Islet of Langerhans (tissue), 1 donor: ENCODE measurements at regions not wholly inside any gene's neighbourhood (a gene's known extent, or its start where the extent isn't known, plus 50 kb on each side); places are given as distances from the start of the nearest gene placed in this dataset.

Source experiments
- FAIRE-seq: peaks from one replicate; lab custom pipeline; 2011; peaks lifted over from hg19 to GRCh38; lab: Jason Lieb, UNC

DNA sequence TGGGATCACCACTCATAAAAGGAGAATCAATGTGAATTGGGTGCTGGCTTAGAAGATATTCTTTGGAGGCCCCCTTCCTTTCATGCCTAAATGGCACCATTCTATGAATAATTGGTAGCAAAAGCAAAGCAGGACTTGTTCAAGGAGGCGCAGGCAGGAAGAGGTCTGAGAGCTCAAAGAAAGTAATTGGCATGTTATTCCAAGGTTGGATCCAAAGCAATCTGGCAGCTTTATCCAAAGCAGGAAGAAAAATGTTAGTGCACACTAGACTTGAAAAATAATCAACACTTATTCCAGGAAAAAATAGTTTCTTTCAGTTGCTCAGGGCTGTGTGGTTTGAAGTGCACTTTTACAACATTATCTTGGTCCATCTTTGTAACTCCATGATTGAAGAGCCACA is 326.4 kb downstream of the NUAK1 start:
- FAIRE-seq: no peak

DNA sequence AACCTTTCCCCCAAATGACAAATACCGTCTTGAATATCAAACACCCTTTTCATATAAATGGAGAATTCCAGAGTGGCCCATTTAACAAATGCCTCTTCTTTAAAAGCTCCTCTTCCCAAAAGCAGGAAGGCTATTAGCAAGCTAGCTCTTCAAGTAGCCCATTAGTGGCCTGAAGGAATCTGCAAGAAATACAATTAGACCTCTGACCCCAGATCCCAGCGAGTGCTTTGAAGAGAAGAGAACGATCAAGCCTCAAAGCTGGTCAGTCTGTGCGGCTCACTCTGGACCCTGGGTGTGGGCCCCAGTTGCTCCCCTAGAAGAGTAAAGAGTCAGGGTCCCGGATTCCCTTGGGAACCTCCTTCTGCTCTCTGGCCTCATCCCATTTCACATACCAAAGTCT is 325.6 kb downstream of the NUAK1 start:
- no peak for FAIRE-seq

DNA sequence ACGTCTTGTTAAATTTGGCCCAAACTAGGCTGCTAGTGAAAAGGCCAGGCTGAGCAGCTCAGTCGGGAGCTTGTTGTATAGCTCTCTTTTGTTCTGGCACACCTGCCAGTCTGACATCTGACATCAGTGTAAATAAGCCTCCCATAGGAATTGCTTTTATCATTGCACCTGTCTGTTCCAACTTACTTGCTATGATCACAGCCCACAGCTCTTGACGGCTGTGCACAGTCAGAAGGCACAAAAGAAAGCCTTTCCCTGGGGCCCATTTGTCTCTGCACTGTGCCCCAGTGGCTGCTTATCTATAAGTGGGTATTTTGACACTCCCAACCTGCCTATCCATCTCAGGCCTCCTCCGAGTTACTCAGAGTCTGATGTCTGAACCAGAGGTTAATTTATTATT is 324.5 kb downstream of the NUAK1 start:
- FAIRE-seq: no peak

DNA sequence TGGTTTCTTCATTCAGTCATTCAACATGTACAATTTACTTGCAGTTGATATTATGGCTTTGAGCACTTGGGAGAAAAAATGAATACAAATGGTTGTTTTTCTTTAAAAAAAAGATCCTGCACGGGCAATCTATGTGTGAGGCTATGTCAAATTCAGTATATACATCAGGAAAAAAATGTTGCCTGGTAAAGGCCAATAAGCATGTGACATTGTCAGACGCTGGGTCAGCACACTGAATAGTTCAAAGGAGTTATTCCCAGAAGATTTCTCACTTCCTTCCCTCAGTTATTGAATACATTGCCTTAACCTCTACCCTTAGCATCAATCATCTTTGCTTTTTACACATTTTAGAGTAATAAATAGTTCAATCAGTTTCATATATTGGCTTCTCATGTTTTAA is 319.2 kb downstream of the NUAK1 start:
- FAIRE-seq: no peak

DNA sequence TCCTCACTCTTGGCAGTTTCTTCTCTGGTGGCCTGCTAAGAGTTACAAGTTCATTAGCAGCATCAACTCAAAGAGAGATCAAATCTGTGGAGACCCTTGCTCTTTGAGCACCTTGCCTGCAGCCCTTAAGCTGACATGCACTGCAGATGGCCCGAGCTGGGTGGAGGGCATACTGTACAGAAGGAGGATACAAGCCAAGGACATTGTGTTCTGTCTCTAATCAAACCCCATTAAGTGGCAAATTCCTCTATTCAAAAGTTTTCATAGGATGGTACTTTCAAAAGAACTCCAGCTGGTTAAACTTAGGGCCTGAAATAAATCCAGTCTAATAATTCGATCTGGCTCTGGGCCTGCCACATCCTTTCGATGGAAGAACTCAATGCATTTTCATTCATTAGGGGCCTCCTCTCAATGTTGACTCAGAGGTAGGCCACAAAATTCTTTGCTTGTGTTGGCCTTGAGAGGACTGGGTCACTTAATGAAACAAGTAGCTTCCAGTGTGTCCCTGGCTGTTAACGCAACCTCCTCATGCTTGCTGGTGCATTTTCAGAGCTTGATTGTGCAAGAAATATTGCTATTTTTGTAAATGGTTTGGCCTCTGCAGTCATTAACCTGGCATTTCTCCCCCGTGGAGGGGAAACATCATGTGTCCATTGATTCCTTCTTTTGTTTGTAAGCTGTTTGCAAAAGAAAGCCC is 318.2 kb downstream of the NUAK1 start:
- no peak for FAIRE-seq

DNA sequence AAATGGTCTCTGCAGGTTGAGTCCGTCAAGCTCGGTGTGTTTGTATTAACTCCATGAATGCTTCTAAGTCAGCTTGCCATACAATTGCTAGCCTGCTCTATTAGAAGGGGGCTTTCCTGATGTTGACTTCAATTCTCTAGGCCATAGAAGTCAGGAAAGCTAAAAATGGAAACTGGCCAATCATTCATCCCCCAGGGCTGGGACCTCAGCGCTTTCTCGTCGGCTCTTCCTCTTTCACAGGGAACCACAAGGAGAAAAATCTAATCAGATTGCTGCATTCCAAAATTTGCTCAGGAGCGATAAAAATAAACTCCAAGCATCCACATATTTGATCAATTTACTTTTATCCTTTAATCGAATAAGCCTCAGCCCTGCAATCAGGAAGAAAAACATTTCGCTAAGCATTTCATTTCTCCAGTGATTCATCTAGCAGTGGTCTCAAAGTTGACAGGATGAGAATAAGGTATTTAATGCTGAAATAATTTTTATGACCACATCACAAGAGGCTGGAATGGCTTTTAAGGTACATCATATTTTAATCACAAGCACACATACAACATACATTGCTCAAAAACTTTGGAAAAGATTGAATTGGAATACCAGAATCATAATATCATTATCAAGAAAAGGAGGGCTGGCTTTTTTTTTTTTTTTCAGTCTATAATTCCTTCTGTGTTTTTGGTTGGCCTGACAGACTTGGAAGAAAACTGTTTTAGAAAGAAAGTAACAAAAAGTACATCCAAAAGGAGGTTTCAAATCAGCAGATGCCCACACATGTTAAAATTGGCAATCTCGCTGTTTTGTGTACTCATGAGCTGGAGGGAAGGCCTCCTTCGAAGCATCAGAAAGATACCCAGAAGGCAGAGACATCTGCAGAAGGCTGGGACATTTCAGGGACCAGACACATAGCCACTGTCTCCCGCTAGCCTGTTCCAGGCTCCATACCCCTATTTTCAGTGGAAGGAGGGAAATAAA is 316.3 kb downstream of the NUAK1 start:
- no peak for FAIRE-seq

DNA sequence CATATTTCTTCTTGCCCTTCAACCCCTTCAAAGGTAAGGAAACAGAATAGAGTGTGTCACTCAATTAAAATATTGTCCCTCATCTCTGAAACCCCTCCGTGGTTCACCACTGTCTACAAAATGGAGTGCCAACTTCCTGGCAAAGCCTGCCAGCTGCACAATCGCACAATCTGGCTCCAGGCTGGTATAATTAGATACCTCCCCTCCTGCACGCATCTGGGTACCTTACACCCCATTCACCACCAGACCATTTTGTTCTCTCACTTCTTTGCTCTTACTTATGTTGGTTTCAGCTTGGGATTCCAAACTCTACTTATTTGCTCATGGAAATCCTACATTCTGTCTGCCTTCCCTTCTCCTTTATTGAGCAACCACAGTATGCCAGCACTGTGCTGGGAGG is 314.9 kb downstream of the NUAK1 start:
- no peak for FAIRE-seq

DNA sequence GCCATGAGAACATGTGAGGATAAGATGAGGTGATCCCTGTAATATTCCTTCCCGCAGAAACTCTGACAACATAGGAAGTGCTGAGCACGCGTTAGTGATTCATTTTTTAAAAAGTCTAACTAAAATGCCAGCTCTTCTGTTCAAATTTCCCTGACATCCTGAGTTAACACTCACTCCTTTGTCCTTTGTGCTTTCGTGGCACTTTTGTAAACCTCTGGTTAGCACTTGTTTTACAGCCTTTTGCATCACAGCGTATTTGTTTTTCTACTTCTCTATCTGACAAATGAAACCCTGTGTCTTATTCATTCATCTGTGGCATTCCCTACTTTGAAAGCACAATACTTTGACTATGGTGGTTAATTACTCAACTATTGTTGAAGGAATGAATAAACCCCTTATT is 313.6 kb downstream of the NUAK1 start:
- no peak for FAIRE-seq

DNA sequence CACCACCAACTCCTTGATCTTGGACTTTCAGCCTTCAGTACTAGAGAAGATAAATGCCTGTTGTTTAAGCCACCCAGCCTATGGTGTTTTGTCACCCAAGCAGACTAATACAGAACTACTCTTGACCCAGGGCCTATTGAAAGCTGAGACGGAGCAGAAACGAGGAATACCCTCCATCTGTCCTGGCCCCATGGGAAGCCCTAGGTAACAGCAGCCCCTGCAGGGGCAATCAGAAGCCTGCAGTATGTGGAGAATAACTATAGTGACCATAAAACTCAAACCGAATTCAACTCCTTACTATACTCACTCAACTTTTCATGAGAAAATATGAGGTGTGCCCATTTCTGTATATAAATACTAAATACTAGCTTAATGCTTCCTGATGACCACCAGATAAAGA is 307.4 kb downstream of the NUAK1 start:
- no peak for FAIRE-seq

DNA sequence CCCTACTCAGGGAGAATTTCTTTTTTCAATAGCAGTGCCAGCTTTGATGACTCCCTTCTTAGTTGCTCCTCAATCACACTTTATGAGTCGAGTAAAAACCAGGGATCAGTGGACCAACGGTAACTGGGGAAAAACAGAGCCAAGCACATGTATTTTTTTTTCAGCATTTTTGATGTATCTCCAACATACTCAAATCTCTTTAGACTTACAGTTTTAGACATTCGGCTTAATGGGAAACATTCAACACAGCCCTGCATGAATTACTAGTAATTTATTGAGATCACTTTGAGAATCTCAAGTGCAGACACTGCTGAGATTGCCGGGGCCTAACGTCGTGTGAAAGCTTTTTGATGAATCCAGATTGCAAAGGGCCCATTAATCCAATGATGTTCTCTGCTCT is 306.7 kb downstream of the NUAK1 start:
- no peak for FAIRE-seq

DNA sequence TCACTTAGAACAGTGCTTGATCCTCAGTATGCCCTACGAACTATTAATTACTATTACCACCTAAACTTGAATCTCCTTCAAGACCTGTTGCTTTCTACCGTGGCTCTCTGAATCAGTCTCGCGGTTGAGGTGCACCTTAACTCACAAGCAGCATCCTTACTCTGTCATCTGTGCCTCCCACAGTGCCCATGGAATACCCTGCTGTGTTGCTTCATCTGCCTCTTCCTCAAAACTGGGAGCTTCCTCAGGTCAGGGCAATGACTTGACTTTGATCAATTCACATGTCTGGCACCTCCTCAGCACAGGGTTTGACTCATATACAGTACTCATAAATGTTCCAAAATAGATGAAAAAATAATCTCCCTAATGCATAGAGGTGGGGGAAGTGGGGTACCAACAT is 305.9 kb downstream of the NUAK1 start:
- no peak for FAIRE-seq

DNA sequence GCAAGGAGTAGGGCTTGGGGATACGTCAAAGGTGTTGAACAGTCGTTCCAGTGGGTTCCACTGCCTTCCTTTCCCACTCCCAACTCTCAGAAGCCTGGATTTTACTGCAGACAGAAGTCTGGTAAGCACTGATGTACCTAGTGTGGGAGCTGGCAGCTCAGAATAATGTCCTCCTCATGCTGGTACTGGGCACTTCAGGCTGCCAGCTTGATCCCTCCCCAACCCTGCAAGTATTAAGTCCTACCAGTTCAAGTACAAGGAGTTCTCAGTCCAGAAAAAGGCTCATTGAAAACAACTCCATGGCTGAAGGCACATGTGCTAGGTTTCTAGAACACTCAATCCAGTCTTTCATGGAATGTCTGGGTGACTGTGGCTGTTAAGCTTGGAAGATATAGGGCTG is 304.3 kb downstream of the NUAK1 start:
- no peak for FAIRE-seq

DNA sequence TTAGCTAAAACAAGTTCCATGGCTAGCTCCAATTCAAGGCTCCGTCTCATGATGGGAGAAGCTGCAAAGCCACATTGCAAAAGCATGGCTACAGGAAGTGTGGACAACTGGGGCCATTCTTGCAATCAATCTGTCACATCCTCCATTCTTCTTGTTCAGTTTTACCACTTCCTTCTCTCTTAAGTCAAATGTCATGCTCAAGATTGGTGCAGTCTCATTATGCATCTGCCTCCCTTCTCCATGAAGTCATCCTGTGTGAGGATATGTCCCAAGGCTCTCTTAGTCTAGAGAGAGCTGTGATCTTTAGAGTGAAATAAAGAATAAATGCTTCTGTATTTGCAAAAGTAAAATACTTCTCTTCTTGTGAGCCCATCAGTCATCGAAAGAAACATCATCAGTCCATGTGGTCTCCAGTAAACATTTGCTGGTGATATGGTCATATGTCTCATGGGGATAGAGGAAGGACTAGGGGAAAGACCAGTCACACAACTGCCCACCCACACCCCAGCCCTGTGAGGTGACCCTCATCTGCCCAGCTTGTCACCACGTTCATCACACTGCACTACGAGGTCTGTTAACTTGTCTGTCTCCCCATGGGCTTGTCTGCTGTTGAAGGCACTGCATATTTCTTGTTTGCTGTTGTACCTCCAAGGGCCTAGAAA is 303.0 kb downstream of the NUAK1 start:
- no peak for FAIRE-seq

DNA sequence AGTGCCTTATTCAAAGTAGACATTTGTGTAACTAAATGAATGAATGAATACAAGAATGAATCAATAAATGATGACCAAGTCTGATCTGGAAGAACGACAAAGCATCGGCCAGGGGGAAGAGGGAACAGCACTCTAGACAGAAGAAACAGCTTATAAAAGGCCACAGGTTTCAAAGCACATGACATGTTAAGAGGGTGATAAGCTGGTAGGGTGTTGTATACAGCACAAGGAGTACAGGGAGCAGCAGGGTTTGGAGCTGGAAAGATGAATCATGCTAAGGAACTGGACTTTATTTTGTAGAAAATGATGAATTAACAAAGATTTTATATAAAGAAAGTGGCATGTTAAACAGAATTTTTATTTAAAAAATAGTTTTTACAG is 302.5 kb downstream of the NUAK1 start:
- no peak for FAIRE-seq

DNA sequence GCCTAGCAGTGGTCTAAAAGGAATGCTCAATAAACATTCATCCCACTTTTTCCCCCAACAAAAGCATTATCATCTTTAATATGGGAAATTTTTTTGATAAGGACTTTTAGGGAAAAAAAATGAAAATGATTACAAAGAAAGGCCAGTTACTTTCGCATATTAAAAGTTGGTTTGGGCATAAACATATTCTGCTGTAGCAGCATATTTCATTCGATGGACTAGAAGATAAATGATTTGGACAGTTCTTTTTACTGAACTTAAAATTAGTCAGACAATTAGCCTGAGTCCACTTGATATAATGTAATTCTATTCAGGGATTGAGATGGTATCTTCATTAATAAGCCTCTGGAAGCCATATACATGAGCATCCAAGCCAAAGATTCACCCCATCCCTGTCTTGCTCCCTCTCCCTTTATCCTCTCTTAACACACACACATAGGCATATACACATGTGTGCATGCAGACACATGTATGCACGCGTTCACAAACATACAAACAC is 299.1 kb downstream of the NUAK1 start:
- FAIRE-seq: no peak

DNA sequence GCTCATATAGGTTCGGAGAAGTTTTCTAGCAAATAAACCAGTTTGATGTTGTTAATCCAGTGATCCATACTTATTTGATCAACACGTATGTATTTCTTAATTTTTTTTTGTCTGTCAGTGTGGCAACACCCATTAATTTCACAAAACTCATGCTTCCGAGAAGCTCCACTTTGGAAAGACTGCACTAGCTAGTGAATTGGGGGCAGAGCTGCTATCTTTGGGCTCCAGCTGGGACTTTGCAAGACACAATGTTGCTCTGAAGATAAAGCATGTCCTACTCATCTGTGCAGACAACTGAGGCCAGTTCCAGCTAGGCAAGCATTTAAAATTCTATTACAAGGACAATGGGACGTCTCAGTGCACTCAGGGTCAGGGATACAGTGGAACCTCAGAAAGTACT is 298.4 kb downstream of the NUAK1 start:
- no peak for FAIRE-seq

DNA sequence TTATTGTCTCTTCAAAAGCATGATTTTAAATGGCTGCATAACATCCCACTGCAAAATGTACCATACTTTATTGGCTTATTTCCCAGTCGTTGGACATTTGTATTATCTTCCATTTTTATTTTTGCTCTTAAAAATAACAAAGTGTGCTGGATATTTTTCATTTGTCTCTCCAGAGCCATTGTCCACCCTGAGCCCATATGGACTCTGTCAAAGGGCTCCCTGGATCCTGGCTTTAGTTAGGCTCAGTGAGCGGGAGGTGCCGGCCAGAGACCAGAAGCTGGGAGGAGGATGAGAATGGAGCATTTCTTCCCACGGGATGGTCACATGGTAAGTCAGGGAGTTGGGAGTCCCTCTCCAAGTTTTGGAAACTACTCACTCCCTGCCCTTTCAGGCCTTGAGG is 296.9 kb downstream of the NUAK1 start:
- FAIRE-seq: no peak

DNA sequence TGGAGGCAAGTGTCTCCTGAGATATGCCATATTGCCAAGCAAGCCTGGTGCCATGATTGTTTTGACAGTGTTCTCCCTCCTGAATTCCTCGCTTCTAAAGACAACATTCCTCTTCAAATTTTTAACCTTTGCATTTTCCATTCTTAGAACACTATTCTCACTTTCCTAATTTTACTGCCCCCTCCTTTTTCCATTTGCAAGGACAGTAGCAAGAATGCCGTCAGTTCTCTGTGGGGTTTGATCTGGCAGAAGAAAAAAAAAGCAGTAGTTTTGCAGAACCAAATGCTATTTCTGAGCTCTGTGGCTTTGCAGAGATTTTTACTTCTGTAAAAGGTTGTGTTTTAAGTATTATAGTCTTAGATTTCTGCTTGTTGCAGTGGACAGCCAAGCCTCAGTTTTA is 295.2 kb downstream of the NUAK1 start:
- no peak for FAIRE-seq

DNA sequence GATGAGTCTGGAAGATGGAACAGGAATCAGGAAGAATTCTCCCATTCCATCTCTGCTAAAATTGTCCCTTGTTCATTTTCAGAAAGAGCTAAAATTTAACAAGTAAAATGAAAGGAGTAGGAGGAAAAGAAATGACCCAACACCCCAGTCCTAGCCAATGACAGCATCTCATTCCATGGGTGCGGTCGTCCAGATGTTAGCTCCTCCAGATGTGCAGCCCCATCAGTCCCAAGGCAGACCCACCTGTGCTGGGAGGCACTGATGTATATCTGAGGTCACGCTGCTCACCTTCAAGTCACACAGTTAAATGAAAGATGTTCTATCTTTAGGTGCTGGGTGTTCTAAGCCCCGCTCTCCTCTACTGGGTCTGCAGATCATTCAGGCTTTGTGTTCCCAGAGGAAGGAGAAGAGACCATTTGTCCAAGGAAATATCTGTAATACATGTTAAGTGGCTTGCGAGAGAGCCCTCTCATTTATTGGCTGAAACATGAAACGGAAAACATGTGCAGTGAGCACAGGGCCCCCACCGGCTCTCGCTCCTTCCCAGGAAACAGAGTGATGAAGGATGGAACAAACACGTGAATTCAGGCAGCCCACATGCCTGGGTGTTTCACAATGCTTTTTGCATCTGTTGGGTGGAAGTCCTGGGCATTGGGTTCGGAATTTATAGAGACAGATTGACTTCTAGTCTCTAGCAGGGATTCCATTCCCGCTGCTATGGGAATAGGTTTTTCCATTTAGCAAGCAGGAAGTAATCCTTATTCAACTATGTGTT is 294.6 kb downstream of the NUAK1 start:
- no peak for FAIRE-seq

DNA sequence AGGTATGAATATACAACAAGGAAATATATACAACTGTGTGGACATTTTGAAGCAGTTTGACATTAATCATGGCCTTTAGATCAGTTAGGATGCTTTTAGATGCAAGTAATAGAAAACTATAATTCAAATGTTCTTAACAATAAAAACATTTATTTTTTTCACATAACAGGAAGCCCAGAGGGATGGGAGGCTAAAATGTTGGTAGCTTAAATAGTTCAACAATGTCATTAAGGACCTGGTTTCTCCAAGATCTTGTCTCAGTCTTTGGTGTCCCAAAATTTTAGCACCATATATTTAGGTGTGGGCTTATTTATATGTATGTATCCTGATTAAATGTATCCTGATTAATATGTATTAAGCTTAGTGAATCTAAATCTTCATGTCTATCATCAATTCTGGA is 292.4 kb downstream of the NUAK1 start:
- FAIRE-seq: no peak

DNA sequence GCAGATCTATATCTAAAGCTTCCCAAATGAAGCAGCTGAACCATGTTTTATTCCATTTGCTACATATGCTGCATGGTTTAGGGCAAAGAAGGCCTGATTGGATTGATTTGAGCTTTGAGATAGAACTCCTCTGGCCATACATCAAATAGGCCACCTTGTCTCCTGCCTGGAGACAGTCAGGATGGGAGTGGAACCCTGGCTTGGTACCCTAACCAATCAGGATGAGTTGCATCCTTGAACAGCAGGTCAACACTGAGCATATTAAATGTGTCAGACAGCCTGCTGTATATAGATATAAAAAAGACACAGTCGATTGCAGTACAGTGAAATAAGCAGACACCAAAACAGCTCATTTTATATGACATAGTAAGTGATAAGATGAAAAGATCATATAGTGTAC is 291.7 kb downstream of the NUAK1 start:
- FAIRE-seq: no peak

DNA sequence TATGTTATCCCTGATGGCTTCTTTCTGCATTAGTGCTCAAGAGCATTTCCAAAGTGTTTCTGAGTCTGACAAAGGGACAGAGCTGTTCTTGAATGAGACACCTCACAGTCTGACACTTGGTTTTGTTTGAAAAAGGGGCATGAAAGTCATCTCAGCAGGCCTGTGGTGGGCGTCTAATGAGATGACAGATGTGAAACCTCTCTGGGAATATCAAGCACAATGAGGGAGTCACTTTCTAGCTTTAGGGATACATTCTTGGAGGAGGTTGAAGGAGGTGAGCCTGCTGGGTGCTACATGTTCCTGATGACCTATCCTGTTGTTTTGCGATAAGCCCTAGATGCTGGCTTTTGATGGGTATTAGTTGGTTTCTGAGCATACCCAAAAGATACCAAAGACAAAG is 290.5 kb downstream of the NUAK1 start:
- FAIRE-seq: no peak
